Gastroesophageal sphincter (tissue), 3 donors: ENCODE measurements at regions not wholly inside any gene's neighbourhood (a gene's known extent, or its start where the extent isn't known, plus 50 kb on each side); places are given as distances from the start of the nearest gene placed in this dataset.

Experiments used
- POLR2A ChIP-seq, 2 donors: fragments of 450-650 bp; IDR thresholded peaks; one replicate each; pipeline ENCODE4 v1.6.1; 2017; ENCODE audit warnings: antibody characterized with exemption in 2 of 2, mild to moderate bottlenecking in 2 of 2, moderate library complexity in 1 of 2
- POLR2AphosphoS5 ChIP-seq: sonication (generic); formaldehyde crosslinking; IDR thresholded peaks from one replicate; pipeline ENCODE4 v1.6.1; 2017; ENCODE audit warnings: antibody characterized with exemption
- TF ChIP-seq, protein P1 (sequence below), 4 experiments: fragments of 200-600 bp in 2 of 4; fragments of 450-650 bp in 2 of 4; sonication (generic) in 1 of 4; IDR thresholded peaks; one replicate each; pipeline ENCODE4 v1.5.1; 2017 to 2019; ENCODE audit warnings: antibody characterized with exemption in 4 of 4, mild to moderate bottlenecking in 2 of 4, moderate library complexity in 2 of 4

DNA sequence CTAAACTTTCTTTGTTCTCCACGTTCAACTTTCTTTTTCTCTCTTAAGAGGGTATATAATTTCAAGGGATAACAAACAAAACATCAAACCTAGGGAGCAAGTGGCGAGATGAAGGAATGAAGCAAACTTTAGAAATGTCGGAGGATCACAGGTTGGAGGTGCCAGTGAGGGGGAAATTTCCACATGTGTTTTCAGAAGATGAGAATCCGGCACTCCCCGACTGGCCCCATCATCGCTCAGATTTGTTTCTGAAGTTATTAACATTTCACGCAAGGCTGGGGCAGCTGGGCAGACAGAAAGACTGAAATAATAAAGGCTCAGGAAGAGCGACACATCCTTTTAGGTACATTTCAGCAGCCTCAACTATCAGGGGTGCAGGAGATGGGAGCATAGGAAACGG, 134.9 kb downstream of the SMIM20 start:
- TF ChIP-seq, protein P1, sequence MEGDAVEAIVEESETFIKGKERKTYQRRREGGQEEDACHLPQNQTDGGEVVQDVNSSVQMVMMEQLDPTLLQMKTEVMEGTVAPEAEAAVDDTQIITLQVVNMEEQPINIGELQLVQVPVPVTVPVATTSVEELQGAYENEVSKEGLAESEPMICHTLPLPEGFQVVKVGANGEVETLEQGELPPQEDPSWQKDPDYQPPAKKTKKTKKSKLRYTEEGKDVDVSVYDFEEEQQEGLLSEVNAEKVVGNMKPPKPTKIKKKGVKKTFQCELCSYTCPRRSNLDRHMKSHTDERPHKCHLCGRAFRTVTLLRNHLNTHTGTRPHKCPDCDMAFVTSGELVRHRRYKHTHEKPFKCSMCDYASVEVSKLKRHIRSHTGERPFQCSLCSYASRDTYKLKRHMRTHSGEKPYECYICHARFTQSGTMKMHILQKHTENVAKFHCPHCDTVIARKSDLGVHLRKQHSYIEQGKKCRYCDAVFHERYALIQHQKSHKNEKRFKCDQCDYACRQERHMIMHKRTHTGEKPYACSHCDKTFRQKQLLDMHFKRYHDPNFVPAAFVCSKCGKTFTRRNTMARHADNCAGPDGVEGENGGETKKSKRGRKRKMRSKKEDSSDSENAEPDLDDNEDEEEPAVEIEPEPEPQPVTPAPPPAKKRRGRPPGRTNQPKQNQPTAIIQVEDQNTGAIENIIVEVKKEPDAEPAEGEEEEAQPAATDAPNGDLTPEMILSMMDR (IDR thresholded peaks at IDR 0.05), result no peak
- TF ChIP-seq POLR2AphosphoS5 (no peak), POLR2A (IDR thresholded peaks at IDR 0.05) (no peak)
